AG10803 (cell line): ENCODE measurements at regions not wholly inside any gene's neighbourhood (a gene's known extent, or its start where the extent isn't known, plus 50 kb on each side); places are given as distances from the start of the nearest gene placed in this dataset.

Source experiments
- DNase-seq: peaks from one replicate; pipeline ENCODE4 v3.0.0; 2010; ENCODE audit warnings: low read depth
- H3K4me3 ChIP-seq: 2 replicates; pipeline ENCODE4 v1.5.1; 2011; ENCODE audit warnings: mild to moderate bottlenecking, low read length, control low read depth
- CTCF ChIP-seq: conservative IDR thresholded peaks from 2 replicates; pipeline ENCODE4 v1.5.1; 2011; ENCODE audit warnings: mild to moderate bottlenecking, low read length, control low read depth, inconsistent platforms

- H3K4me3 ChIP-seq = no peak overlapping the region
- DNase-seq = no peak
- TF ChIP-seq CTCF = no peak
These were observed 136.7 kb downstream of the FGF10 start for GRCh38 chr5:44252545-44252944.

- no peak for TF ChIP-seq CTCF
- no peak overlapping the region for H3K4me3 ChIP-seq
- DNase-seq = peak; percentile 48
These were observed 142.2 kb downstream of the FGF10 start for GRCh38 chr5:44246986-44247385.

GRCh38 chr5:44245935-44246334 is 143.3 kb downstream of the FGF10 start:
- no peak overlapping the region for H3K4me3 ChIP-seq
- TF ChIP-seq CTCF = no peak
- peak; percentile 1 for DNase-seq

- TF ChIP-seq CTCF = no peak
- DNase-seq = no peak
- no peak overlapping the region for H3K4me3 ChIP-seq
These were observed 146.4 kb downstream of the FGF10 start for GRCh38 chr5:44242791-44243190.

- no peak for DNase-seq
- no peak for TF ChIP-seq CTCF
- no peak overlapping the region for H3K4me3 ChIP-seq
These were observed 153.2 kb downstream of the FGF10 start for GRCh38 chr5:44236040-44236439.

GRCh38 chr5:44233691-44234090 is 155.5 kb downstream of the FGF10 start:
- peak; percentile 26 for DNase-seq
- no peak for TF ChIP-seq CTCF
- no peak overlapping the region for H3K4me3 ChIP-seq

- H3K4me3 ChIP-seq = no peak overlapping the region
- no peak for DNase-seq
- TF ChIP-seq CTCF = no peak
These were observed 163.7 kb downstream of the FGF10 start for GRCh38 chr5:44225231-44226160.
